Left ventricle myocardium inferior (tissue), 1 donor: ENCODE measurements at regions not wholly inside any gene's neighbourhood (a gene's known extent, or its start where the extent isn't known, plus 50 kb on each side); places are given as distances from the start of the nearest gene placed in this dataset.

Source experiments
- DNase-seq: peaks from one replicate; pipeline ENCODE4 v3.0.0-alpha.2; 2020
- H3K27ac ChIP-seq: fragments of 200-600 bp; replicated peaks from 2 replicates; pipeline ENCODE4 v1.8.0; 2021
- H3K27me3 ChIP-seq: fragments of 200-600 bp; 2 replicates; pipeline ENCODE4 v1.8.0; 2021; ENCODE audit warnings: low read depth
- H3K36me3 ChIP-seq: fragments of 200-600 bp; 2 replicates; pipeline ENCODE4 v1.8.0; 2021
- H3K4me1 ChIP-seq: fragments of 200-600 bp; 2 replicates; pipeline ENCODE4 v1.8.0; 2021
- H3K4me3 ChIP-seq: fragments of 200-600 bp; 2 replicates; pipeline ENCODE4 v1.8.0; 2021; ENCODE audit warnings: mild to moderate bottlenecking, moderate library complexity
- H3K9me3 ChIP-seq: fragments of 200-600 bp; replicated peaks from 2 replicates; pipeline ENCODE4 v1.8.0; 2021
- intact Hi-C: fragments of 100-400 bp; cut with micrococcal nuclease; formaldehyde crosslinking; loops from one replicate; pipeline ENCODE4 v1.11.0; 2022
- TF ChIP-seq, protein P1 (sequence below): fragments of 200-600 bp; IDR thresholded peaks from 2 replicates; pipeline ENCODE4 v1.8.0; 2021; ENCODE audit warnings: antibody characterized with exemption, mild to moderate bottlenecking, borderline replicate concordance
- donor health status: DM: no; HTN: yes; CAD: no; lungs with severe emphysema.

DNA sequence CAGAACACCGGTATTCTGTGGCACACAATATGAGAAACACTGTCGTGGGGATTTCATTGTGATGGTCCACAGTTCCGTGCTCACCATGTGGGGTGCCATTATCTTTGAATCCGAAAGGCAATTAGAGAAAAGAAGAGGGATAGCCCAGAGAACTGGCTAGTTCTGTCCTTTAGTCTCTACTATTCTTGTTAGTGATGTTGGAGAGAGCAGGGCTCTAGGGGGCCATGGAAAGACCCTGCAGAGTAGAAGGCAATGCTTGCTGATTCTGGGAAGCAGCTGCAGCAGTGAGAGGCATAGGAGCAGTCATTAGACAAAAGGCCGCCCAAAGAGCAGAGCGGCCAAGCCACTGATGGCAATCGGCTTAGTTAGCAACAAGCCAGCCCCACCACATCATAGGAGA, 146.3 kb downstream of the TSEN15 start:
- intact Hi-C loops: no loop called here
- Histone ChIP-seq H3K27me3 (no peaks in the 10 kb centered on the region), H3K4me3 (no peak overlapping the region), H3K36me3 (no peaks in the 10 kb centered on the region), H3K27ac (no peak overlapping the region), H3K4me1 (peaks cover 17% of the 10 kb centered on the region), H3K9me3 (no peaks in the 10 kb centered on the region)
- TF ChIP-seq, protein P1, sequence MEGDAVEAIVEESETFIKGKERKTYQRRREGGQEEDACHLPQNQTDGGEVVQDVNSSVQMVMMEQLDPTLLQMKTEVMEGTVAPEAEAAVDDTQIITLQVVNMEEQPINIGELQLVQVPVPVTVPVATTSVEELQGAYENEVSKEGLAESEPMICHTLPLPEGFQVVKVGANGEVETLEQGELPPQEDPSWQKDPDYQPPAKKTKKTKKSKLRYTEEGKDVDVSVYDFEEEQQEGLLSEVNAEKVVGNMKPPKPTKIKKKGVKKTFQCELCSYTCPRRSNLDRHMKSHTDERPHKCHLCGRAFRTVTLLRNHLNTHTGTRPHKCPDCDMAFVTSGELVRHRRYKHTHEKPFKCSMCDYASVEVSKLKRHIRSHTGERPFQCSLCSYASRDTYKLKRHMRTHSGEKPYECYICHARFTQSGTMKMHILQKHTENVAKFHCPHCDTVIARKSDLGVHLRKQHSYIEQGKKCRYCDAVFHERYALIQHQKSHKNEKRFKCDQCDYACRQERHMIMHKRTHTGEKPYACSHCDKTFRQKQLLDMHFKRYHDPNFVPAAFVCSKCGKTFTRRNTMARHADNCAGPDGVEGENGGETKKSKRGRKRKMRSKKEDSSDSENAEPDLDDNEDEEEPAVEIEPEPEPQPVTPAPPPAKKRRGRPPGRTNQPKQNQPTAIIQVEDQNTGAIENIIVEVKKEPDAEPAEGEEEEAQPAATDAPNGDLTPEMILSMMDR: no peak
- no peak for DNase-seq

DNA sequence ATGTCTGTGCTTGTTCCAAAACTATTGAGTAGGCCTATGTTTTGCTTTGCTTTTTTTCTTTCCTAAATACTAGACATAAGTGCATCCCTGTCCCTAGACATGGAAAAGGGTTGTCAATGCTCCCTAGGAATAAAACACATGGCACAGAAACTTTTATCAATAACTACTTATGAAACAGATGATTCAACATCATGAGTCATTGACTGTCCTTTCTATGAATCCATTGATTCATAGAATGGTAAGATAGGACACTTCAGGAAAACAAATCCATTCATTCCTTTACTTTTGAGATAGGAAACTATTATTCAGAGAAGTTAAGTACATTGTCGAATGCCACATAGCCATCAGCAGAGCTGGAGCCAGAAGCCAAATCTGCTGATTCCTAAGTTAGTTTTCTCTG, 147.5 kb downstream of the TSEN15 start:
- no peak overlapping the region for H3K27ac ChIP-seq
- H3K4me3 ChIP-seq: no peak overlapping the region
- intact Hi-C loops: no loop called here
- H3K9me3 ChIP-seq: no peaks in the 10 kb centered on the region
- DNase-seq: no peak
- H3K27me3 ChIP-seq: no peaks in the 10 kb centered on the region
- TF ChIP-seq, protein P1: no peak
- peaks cover 6% of the 10 kb centered on the region for H3K4me1 ChIP-seq
- no peaks in the 10 kb centered on the region for H3K36me3 ChIP-seq

DNA sequence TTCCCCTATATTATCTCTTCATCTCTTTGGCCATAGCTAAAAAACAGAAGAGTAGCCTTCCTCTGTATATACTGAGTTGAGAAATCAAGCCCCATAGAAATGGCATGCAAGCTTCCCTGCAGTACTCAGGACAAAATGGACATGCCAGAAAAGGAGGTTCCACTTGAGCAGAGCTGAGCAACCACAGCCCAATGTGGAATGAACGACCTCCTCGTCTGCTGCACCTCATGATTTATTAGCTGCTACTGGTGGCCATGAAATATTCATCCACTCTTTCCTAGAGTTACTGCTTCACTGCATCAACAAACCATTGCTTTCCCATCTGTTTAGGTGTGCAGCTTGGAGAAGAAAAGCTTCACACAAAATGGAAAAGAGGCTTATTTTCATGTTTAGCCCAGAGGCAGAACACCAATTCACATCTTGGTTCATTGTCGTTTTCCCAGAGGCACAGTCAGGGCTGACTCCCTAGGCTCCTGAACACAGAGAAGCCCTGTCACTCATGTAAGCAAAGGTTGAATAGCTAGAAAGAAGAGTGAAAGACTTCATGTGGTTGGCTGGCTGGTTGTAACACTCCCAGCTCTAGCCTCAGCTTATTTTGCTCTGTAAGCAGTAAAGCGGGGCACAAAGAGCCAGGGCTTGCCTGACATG, 148.0 kb downstream of the TSEN15 start:
- TF ChIP-seq, protein P1: no peak
- no peaks in the 10 kb centered on the region for H3K36me3 ChIP-seq
- H3K9me3 ChIP-seq: no peaks in the 10 kb centered on the region
- intact Hi-C loops: no loop called here
- no peak overlapping the region for H3K27ac ChIP-seq
- H3K4me1 ChIP-seq: peaks cover under 1% of the 10 kb centered on the region
- no peaks in the 10 kb centered on the region for H3K27me3 ChIP-seq
- no peak for DNase-seq
- no peak overlapping the region for H3K4me3 ChIP-seq

DNA sequence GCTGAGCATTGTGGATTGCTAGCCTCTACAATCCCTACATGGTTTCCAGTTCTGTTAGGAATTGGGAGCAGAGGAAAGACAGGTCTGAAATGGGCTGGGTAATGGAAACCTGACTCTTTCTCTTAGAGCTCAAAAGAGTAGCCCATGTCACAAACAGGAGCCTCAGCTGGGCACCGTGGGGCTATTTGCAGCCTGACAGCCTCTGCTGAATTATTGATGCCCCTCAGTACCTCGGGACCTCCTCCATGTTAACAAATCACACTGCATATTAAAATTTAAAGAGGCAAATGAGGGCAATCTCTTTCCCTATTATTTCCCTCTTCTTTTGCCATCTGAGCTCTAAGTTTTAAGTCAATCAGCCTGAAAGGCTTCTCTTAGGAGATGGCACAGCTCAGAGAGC, 157.1 kb downstream of the TSEN15 start:
- Histone ChIP-seq H3K27me3 (no peaks in the 10 kb centered on the region), H3K9me3 (no peaks in the 10 kb centered on the region), H3K4me3 (no peak overlapping the region), H3K4me1 (peaks cover 18% of the 10 kb centered on the region), H3K27ac (no peak overlapping the region), H3K36me3 (no peaks in the 10 kb centered on the region)
- TF ChIP-seq, protein P1: no peak
- intact Hi-C loops: no loop called here
- DNase-seq: no peak

DNA sequence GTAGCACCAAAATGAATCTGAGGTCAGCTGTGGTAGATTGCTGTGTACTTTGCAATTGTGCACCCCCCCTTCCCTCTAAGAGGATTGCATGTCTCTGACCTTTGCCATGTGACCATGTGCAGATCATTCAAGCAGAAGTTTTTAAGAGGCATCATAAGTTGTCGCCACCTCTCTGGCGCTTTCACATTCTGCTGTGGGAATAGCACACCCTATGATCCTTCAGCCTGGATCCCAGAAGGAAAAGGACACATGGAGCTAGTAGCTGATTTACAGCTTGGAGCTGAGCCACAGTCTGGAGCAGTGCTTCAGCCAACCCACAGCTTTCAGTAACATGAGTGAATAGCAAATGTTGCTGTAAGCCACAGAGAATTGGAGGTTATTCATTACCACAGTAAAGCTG, 158.5 kb downstream of the TSEN15 start:
- intact Hi-C loops: no loop called here
- Histone ChIP-seq H3K36me3 (no peaks in the 10 kb centered on the region), H3K4me1 (peaks cover 18% of the 10 kb centered on the region), H3K27ac (no peak overlapping the region), H3K27me3 (no peaks in the 10 kb centered on the region), H3K4me3 (no peak overlapping the region), H3K9me3 (no peaks in the 10 kb centered on the region)
- TF ChIP-seq, protein P1: no peak
- DNase-seq: no peak
